ENCODE measurements at regions not wholly inside any gene's neighbourhood (a gene's known extent, or its start where the extent isn't known, plus 50 kb on each side); places are given as distances from the start of the nearest gene placed in this dataset.
A peak's percentile ranks its signal among the peaks of the same experiment; 100 is the strongest.

DNA sequence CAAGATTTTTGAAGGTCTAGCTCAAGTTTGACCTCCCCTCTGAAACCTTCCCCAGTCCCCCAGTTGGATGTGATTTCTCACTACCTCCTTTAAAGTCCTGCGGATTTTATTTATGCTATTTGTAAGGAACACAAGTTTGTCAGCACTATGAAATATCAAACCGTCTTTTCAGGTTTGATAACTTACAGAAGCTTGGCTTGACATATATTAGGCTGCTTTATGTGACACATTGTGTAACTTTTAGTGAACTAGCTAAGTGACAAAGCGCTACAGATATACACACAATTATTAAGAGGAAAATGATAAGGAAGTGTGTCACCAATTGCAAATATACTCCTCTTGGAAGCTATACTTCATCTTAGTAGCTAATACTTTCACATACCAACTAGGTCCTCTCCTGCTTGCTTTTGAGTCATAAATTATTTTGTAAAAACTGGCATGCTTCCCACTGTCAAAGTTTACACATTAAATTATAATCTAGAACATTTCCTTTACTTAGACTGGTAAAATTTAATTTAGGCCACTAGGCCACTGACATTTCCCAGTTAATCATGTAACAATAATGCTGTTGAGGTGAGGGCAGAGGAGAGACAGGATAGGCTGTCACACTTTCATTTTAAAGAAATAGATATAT lies 149.5 kb downstream of the TMTC3 start:
- no peaks in the 10 kb centered on the region for H3K4me1 ChIP-seq (ENCODE audit: insufficient read depth, low read length, poor library complexity, severe bottlenecking)
- no peak overlapping the region for H3K27ac ChIP-seq (ENCODE audit: low read depth, low read length, poor library complexity, severe bottlenecking)
- ChIA-PET POLR2A (ENCODE audit: low non-redundant PET) (no interaction called here), CTCF (no interaction called here)
- no peaks in the 10 kb centered on the region for H3K27me3 ChIP-seq (replicated peaks; ENCODE audit: insufficient read depth, low read depth, low read length, poor library complexity)
- no peak overlapping the region for H3K4me3 ChIP-seq (ENCODE audit: low read depth, low read length, poor library complexity, severe bottlenecking)
- intact Hi-C loops (cut with micrococcal nuclease; ENCODE audit: unreplicated experiment) = no loop called here
- no peak for DNase-seq (ENCODE audit: low spot score)
- TF ChIP-seq EZH2 (IDR thresholded peaks at IDR 0.05; ENCODE audit: borderline replicate concordance, low read depth, low read length, poor library complexity, severe bottlenecking) = no peak
- TF ChIP-seq, protein P1, sequence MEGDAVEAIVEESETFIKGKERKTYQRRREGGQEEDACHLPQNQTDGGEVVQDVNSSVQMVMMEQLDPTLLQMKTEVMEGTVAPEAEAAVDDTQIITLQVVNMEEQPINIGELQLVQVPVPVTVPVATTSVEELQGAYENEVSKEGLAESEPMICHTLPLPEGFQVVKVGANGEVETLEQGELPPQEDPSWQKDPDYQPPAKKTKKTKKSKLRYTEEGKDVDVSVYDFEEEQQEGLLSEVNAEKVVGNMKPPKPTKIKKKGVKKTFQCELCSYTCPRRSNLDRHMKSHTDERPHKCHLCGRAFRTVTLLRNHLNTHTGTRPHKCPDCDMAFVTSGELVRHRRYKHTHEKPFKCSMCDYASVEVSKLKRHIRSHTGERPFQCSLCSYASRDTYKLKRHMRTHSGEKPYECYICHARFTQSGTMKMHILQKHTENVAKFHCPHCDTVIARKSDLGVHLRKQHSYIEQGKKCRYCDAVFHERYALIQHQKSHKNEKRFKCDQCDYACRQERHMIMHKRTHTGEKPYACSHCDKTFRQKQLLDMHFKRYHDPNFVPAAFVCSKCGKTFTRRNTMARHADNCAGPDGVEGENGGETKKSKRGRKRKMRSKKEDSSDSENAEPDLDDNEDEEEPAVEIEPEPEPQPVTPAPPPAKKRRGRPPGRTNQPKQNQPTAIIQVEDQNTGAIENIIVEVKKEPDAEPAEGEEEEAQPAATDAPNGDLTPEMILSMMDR (conservative IDR thresholded peaks at IDR 0.05; ENCODE audit: low read depth, low read length) = no peak
- BruUV-seq (replicated peaks) = no TSS peak
- no peaks in the 10 kb centered on the region for H3K9me3 ChIP-seq (ENCODE audit: low read depth, low read length, poor library complexity, severe bottlenecking)
- no peaks in the 10 kb centered on the region for H3K36me3 ChIP-seq (ENCODE audit: insufficient read depth, low read length, poor library complexity, severe bottlenecking)

DNA sequence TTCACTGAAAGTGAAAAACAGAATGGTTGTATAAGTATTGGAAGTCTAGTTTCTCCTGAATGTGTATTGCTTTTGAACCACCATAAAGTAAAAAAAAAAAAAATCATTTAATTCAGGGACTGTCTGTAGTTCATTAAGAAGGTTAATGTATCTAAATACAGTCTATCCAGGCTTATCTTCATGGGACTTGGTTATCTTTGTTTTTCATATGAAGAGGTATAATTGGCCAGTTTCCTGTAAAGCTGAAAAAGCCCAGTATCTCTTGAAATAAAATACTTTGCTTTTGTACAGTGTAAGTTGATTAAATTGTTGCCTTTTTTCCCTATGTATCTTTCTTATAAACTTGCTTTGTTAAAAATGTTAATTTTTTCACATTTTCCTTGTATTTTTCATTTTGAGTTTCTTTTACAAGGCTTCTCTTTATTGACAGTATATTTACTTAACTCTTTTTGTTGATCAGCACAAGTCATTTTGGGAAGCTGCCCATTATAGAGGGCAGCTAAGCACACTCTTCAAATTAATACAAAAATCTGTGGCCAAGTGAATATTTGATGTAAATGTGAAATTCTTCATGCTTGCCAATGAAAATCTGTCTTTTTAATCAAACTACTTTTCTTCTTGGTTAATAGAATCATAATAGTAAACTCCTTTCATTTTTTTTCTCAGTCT lies 156.0 kb downstream of the TMTC3 start:
- Histone ChIP-seq H3K36me3 (ENCODE audit: insufficient read depth, low read length, poor library complexity, severe bottlenecking) (no peaks in the 10 kb centered on the region), H3K27ac (ENCODE audit: low read depth, low read length, poor library complexity, severe bottlenecking) (no peak overlapping the region), H3K4me3 (ENCODE audit: low read depth, low read length, poor library complexity, severe bottlenecking) (no peak overlapping the region), H3K4me1 (ENCODE audit: insufficient read depth, low read length, poor library complexity, severe bottlenecking) (no peaks in the 10 kb centered on the region), H3K27me3 (replicated peaks; ENCODE audit: insufficient read depth, low read depth, low read length, poor library complexity) (no peaks in the 10 kb centered on the region), H3K9me3 (ENCODE audit: low read depth, low read length, poor library complexity, severe bottlenecking) (no peaks in the 10 kb centered on the region)
- POLR2A ChIA-PET (ENCODE audit: low non-redundant PET) = no interaction called here
- no TSS peak for BruUV-seq (replicated peaks)
- TF ChIP-seq, protein P1 (conservative IDR thresholded peaks at IDR 0.05; ENCODE audit: low read depth, low read length) = no peak
- TF ChIP-seq EZH2 (IDR thresholded peaks at IDR 0.05; ENCODE audit: borderline replicate concordance, low read depth, low read length, poor library complexity, severe bottlenecking) = no peak
- no peak for DNase-seq (ENCODE audit: low spot score)
- CTCF ChIA-PET = no interaction called here
- intact Hi-C loops (cut with micrococcal nuclease; ENCODE audit: unreplicated experiment) = no loop called here

DNA sequence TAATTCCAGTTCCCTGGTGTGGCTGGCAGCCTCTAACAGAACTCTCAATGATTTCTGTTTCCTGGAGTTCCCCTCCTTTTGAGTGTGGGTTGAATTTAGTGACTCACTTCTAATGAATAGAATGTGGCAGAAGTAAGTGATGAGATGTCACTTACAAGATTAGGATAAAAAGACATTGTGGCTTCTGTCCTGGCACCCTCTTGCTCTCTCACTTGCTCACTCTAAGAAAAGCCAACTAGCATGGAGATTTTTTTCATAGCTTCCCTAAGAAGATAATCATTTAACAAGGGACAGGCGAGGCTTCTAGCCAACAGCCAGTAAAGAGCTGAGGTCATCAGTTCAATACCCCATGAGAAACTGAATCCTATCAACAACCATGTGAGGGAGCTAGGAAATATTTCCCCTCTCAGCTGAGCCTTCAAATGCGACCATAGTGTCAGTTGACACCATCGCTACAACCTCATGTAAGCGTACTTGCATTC lies 156.7 kb downstream of the TMTC3 start:
- intact Hi-C loops (cut with micrococcal nuclease; ENCODE audit: unreplicated experiment) = no loop called here
- Histone ChIP-seq H3K4me1 (ENCODE audit: insufficient read depth, low read length, poor library complexity, severe bottlenecking) (no peaks in the 10 kb centered on the region), H3K27me3 (replicated peaks; ENCODE audit: insufficient read depth, low read depth, low read length, poor library complexity) (no peaks in the 10 kb centered on the region), H3K36me3 (ENCODE audit: insufficient read depth, low read length, poor library complexity, severe bottlenecking) (no peaks in the 10 kb centered on the region), H3K27ac (ENCODE audit: low read depth, low read length, poor library complexity, severe bottlenecking) (no peak overlapping the region), H3K9me3 (ENCODE audit: low read depth, low read length, poor library complexity, severe bottlenecking) (no peaks in the 10 kb centered on the region), H3K4me3 (ENCODE audit: low read depth, low read length, poor library complexity, severe bottlenecking) (no peak overlapping the region)
- TF ChIP-seq, protein P1 (conservative IDR thresholded peaks at IDR 0.05; ENCODE audit: low read depth, low read length) = no peak
- no peak for TF ChIP-seq EZH2 (IDR thresholded peaks at IDR 0.05; ENCODE audit: borderline replicate concordance, low read depth, low read length, poor library complexity, severe bottlenecking)
- peak; percentile 66 for DNase-seq (ENCODE audit: low spot score)
- ChIA-PET POLR2A (ENCODE audit: low non-redundant PET) (no interaction called here), CTCF (no interaction called here)
- no TSS peak for BruUV-seq (replicated peaks)

All from A673 (cell line).